ENCODE measurements at regions not wholly inside any gene's neighbourhood (a gene's known extent, or its start where the extent isn't known, plus 50 kb on each side); places are given as distances from the start of the nearest gene placed in this dataset.

GRCh38 chrX:36908801-36909675, 99.1 kb upstream of the FAM47C start:
- TF ChIP-seq CTCF (optimal IDR thresholded peaks at IDR 0.05 in 1 of 3, IDR thresholded peaks at IDR 0.05 in 1 of 3, conservative IDR thresholded peaks at IDR 0.05 in 1 of 3; ENCODE audit: extremely low read depth in 1 of 3, insufficient read depth in 2 of 3, low read length in 3 of 3) (peak in 2 of 3 experiments; percentile 34 to 57), EZH2 (IDR thresholded peaks at IDR 0.05; ENCODE audit: low read length) (no peak)
